Memory B cell (primary cell): ENCODE measurements at regions not wholly inside any gene's neighbourhood (a gene's known extent, or its start where the extent isn't known, plus 50 kb on each side); places are given as distances from the start of the nearest gene placed in this dataset.

ENCODE experiments used
- ATAC-seq: fragments of 150-1000 bp; cut with Tn5 transposase; 2 replicates; pipeline ENCODE4 v1.10.0; 2021; ENCODE audit warnings: low read depth, mild to moderate bottlenecking, moderate library complexity
- DNase-seq, 2 donors: peaks; one replicate each; pipeline ENCODE4 v3.0.0; 2022; ENCODE audit warnings: low spot score in 2 of 2
- H3K27ac Mint-ChIP-seq: one replicate; pipeline ENCODE4 v1.8.0; 2022; ENCODE audit warnings: mild to moderate bottlenecking, moderate library complexity, mixed read lengths
- H3K27me3 Mint-ChIP-seq: one replicate; pipeline ENCODE4 v1.8.0; 2022; ENCODE audit warnings: mixed read lengths
- H3K36me3 Mint-ChIP-seq: one replicate; pipeline ENCODE4 v1.8.0; 2022; ENCODE audit warnings: mild to moderate bottlenecking, mixed read lengths
- H3K4me1 Mint-ChIP-seq: one replicate; pipeline ENCODE4 v1.8.0; 2022; ENCODE audit warnings: mixed read lengths
- H3K4me3 Mint-ChIP-seq: one replicate; pipeline ENCODE4 v1.8.0; 2022; ENCODE audit warnings: mild to moderate bottlenecking, moderate library complexity, mixed read lengths
- H3K9me3 Mint-ChIP-seq: one replicate; pipeline ENCODE4 v1.8.0; 2022; ENCODE audit warnings: mixed read lengths

DNA sequence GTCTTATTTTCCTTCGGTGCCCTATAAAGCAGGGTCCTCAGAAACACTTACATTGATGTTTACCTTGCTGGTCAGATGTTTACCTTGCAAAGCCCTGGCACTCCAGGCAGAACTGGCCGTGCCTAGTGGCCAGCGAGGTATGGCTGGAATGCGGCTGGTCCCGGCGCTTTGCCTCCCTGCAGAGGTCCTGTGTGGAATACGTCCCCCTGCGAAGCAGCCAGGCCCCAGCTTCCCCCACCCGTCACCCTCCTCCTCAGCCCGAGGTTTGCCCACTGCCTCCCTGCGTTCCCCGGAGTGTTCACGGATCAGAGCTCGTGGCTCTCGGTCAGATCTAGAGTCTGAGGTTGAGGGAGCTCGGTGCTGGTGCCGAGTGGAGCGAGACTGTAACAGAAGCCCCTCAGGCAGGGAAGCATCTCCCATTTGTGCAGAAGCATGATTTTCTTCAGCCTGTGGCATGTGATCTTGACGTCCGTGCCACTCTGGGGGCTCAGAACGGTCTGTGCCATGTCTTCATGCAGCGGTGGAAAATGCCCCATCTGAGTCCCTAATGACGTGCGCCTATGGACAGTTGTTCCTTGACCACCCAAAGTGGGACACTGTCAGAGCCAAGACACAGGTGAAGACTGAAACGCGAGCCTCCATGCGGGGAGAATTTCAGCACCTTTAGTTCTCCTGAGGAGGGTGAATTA, 54.8 kb upstream of the SOX1 start:
- Mint-ChIP-seq H3K4me1 (no peaks in the 10 kb centered on the region), H3K9me3 (peaks cover 4% of the 10 kb centered on the region), H3K4me3 (no peak overlapping the region), H3K27me3 (peaks cover 1% of the 10 kb centered on the region), H3K27ac (no peak overlapping the region), H3K36me3 (no peaks in the 10 kb centered on the region)
- ATAC-seq (no peak), DNase-seq (no peak)

DNA sequence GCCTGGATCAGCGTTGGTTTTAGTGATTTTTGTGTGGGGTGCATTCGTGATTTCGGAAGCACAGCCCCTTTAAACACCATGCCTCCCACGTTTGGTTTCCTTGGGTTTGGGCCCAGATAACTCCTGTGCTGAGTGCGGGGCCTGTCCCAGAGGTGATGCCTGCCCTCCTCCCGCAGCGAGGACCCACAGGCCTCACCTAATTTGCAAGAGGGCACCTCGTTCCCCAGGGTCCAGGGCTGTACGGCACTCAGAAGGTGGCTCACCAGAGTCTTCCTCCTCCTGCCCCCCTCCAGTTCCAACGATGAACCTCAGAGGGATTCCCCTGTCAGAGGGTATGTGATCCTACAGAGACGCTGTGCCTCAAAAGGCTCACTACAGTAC, 54.3 kb upstream of the SOX1 start:
- Mint-ChIP-seq H3K4me3 (no peak overlapping the region), H3K27me3 (peaks cover 1% of the 10 kb centered on the region), H3K4me1 (no peaks in the 10 kb centered on the region), H3K9me3 (peaks cover 4% of the 10 kb centered on the region), H3K36me3 (no peaks in the 10 kb centered on the region), H3K27ac (no peak overlapping the region)
- DNase-seq = no peak
- no peak for ATAC-seq

DNA sequence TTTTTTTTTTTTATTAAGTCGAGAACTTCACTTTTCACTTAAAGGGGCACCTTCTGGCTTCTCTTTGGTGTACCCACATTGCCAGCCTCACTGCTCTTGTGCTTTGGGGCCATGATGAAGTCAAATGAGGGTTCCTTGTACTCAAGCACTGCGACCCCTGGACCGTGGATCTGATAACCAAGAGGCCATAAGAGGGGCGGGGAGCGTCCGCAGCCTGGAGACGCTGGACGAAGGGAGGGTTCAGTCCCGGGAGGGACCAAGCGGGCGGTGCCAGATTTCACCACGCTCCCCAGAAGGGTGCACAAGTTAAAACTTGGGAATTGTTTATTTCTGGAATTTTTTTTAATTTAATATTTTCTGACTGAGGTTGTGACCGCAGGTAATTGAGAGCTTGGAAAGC, 53.3 kb upstream of the SOX1 start:
- peaks cover 1% of the 10 kb centered on the region for H3K27me3 Mint-ChIP-seq
- no peak for ATAC-seq
- H3K4me3 Mint-ChIP-seq = no peak overlapping the region
- no peaks in the 10 kb centered on the region for H3K36me3 Mint-ChIP-seq
- no peaks in the 10 kb centered on the region for H3K4me1 Mint-ChIP-seq
- H3K9me3 Mint-ChIP-seq = peaks cover 4% of the 10 kb centered on the region
- no peak for DNase-seq
- H3K27ac Mint-ChIP-seq = no peak overlapping the region

DNA sequence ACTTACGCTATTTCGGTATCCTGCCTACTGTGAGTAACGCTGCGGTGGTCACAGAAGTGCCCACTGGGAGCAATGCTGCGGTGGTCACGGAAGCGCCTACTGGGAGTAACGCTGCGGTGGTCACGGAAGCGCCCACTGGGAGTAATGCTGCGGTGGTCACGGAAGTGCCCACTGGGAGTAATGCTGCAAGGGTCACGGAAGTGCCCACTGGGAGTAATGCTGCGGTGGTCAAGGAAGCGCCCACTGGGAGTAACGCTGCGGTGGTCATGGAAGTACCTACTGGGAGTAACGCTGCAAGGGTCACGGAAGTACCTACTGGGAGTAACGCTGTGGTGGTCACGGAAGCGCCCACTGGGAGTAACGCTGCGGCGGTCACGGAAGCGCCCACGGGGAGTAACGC, 52.1 kb upstream of the SOX1 start:
- ATAC-seq (no peak), DNase-seq (no peak)
- no peaks in the 10 kb centered on the region for H3K36me3 Mint-ChIP-seq
- no peak overlapping the region for H3K4me3 Mint-ChIP-seq
- H3K27me3 Mint-ChIP-seq = peaks cover 1% of the 10 kb centered on the region
- H3K9me3 Mint-ChIP-seq = peaks cover 5% of the 10 kb centered on the region
- no peaks in the 10 kb centered on the region for H3K4me1 Mint-ChIP-seq
- no peak overlapping the region for H3K27ac Mint-ChIP-seq
